Fibroblast of skin of abdomen (primary cell): ENCODE measurements at regions not wholly inside any gene's neighbourhood (a gene's known extent, or its start where the extent isn't known, plus 50 kb on each side); places are given as distances from the start of the nearest gene placed in this dataset.
"Not testable (repeated sequence)": the region's sequence is repeated elsewhere in the genome, so short reads cannot be mapped to it uniquely, and the experiment has no call there.

Experiments
- DNase-seq: peaks from one replicate; pipeline ENCODE4 v3.0.0-alpha.2; 2013

GRCh38 chr1:96208428-96208827, 513.2 kb upstream of the PTBP2 start:
- DNase-seq, result no peak

- DNase-seq, result no peak
Observed at GRCh38 chr1:96210054-96210453, 511.5 kb upstream of the PTBP2 start.

- no peak for DNase-seq
Observed at GRCh38 chr1:96211202-96211601, 510.4 kb upstream of the PTBP2 start.

GRCh38 chr1:96214982-96215381, 506.6 kb upstream of the PTBP2 start:
- no peak for DNase-seq

- DNase-seq, result no peak
Observed at GRCh38 chr1:96220651-96221050, 500.9 kb upstream of the PTBP2 start.

GRCh38 chr1:96222701-96223100, 498.9 kb upstream of the PTBP2 start:
- no peak for DNase-seq

- not testable (repeated sequence) for DNase-seq
Observed at GRCh38 chr1:96224229-96224628, 497.4 kb upstream of the PTBP2 start.

GRCh38 chr1:96233422-96233821, 488.2 kb upstream of the PTBP2 start:
- DNase-seq, result no peak

- DNase-seq, result peak; percentile 18
Observed at GRCh38 chr1:96234299-96234698, 487.3 kb upstream of the PTBP2 start.

- peak; percentile 61 for DNase-seq
Observed at GRCh38 chr1:96236156-96236739, 485.3 kb upstream of the PTBP2 start.

- DNase-seq, result no peak
Observed at GRCh38 chr1:96238426-96238825, 483.2 kb upstream of the PTBP2 start.

- no peak for DNase-seq
Observed at GRCh38 chr1:96240438-96240837, 481.1 kb upstream of the PTBP2 start.

- DNase-seq, result peak; percentile 66
Observed at GRCh38 chr1:96253246-96254035, 468.1 kb upstream of the PTBP2 start.

- no peak for DNase-seq
Observed at GRCh38 chr1:96256130-96256790, 465.3 kb upstream of the PTBP2 start.

GRCh38 chr1:96259399-96259798, 462.2 kb upstream of the PTBP2 start:
- DNase-seq, result no peak

GRCh38 chr1:96281491-96281890, 440.1 kb upstream of the PTBP2 start:
- peak; percentile 29 for DNase-seq

GRCh38 chr1:96290033-96290432, 431.6 kb upstream of the PTBP2 start:
- no peak for DNase-seq

GRCh38 chr1:96290801-96291200, 430.8 kb upstream of the PTBP2 start:
- no peak for DNase-seq

GRCh38 chr1:96291468-96291867, 430.1 kb upstream of the PTBP2 start:
- DNase-seq, result no peak

GRCh38 chr1:96292141-96292540, 429.4 kb upstream of the PTBP2 start:
- DNase-seq, result no peak

- DNase-seq, result no peak
Observed at GRCh38 chr1:96296991-96297390, 424.6 kb upstream of the PTBP2 start.

GRCh38 chr1:96306809-96307560, 414.6 kb upstream of the PTBP2 start:
- peak; percentile 84 for DNase-seq

- DNase-seq, result no peak
Observed at GRCh38 chr1:96308314-96308713, 413.3 kb upstream of the PTBP2 start.
